ENCODE measurements at regions not wholly inside any gene's neighbourhood (a gene's known extent, or its start where the extent isn't known, plus 50 kb on each side); places are given as distances from the start of the nearest gene placed in this dataset.

DNA sequence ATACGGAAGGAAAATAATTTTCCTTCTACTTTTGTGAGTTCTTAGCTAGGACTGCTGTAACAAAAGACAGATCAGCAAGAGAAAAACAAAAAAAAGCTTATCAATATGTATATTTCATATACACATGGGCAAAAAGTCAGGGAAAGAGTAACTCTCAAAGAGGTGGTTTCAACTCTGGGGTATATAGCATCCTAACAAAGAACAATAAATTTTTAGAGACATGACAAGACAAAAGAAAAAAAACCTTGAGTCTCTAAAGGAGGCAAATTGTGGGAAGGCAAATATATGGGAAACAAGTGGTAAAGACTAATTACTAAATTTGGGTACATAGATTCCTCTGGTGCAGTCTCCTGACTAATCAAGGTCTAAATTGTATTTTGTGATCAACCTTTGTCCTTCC, 93.2 kb downstream of the C5orf15 start:
- TF ChIP-seq CEBPB (IDR thresholded peaks at IDR 0.05) (no peak), NFIC (IDR thresholded peaks at IDR 0.05) (no peak), ZBTB7A (IDR thresholded peaks at IDR 0.05; ENCODE audit: low read depth) (no peak), TEAD4 (IDR thresholded peaks at IDR 0.05) (no peak), EGR1 (IDR thresholded peaks at IDR 0.05) (no peak), CREB1 (IDR thresholded peaks at IDR 0.05; ENCODE audit: low read depth) (no peak), FOXM1 (IDR thresholded peaks at IDR 0.05; ENCODE audit: borderline replicate concordance, low read depth) (no peak), YY1 (IDR thresholded peaks at IDR 0.05; ENCODE audit: low read depth) (no peak), TAF1 (IDR thresholded peaks at IDR 0.05; ENCODE audit: low read depth) (no peak), RAD21 (IDR thresholded peaks at IDR 0.05; ENCODE audit: low read depth) (no peak), TCF12 (IDR thresholded peaks at IDR 0.05; ENCODE audit: low read depth) (no peak), EP300 (IDR thresholded peaks at IDR 0.05; ENCODE audit: borderline replicate concordance) (no peak)
- TF ChIP-seq, protein P1, sequence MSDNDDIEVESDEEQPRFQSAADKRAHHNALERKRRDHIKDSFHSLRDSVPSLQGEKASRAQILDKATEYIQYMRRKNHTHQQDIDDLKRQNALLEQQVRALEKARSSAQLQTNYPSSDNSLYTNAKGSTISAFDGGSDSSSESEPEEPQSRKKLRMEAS (IDR thresholded peaks at IDR 0.05) = no peak
- TF ChIP-seq, protein P2, sequence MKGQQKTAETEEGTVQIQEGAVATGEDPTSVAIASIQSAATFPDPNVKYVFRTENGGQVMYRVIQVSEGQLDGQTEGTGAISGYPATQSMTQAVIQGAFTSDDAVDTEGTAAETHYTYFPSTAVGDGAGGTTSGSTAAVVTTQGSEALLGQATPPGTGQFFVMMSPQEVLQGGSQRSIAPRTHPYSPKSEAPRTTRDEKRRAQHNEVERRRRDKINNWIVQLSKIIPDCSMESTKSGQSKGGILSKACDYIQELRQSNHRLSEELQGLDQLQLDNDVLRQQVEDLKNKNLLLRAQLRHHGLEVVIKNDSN (IDR thresholded peaks at IDR 0.05) = no peak
- TF ChIP-seq, protein P3, sequence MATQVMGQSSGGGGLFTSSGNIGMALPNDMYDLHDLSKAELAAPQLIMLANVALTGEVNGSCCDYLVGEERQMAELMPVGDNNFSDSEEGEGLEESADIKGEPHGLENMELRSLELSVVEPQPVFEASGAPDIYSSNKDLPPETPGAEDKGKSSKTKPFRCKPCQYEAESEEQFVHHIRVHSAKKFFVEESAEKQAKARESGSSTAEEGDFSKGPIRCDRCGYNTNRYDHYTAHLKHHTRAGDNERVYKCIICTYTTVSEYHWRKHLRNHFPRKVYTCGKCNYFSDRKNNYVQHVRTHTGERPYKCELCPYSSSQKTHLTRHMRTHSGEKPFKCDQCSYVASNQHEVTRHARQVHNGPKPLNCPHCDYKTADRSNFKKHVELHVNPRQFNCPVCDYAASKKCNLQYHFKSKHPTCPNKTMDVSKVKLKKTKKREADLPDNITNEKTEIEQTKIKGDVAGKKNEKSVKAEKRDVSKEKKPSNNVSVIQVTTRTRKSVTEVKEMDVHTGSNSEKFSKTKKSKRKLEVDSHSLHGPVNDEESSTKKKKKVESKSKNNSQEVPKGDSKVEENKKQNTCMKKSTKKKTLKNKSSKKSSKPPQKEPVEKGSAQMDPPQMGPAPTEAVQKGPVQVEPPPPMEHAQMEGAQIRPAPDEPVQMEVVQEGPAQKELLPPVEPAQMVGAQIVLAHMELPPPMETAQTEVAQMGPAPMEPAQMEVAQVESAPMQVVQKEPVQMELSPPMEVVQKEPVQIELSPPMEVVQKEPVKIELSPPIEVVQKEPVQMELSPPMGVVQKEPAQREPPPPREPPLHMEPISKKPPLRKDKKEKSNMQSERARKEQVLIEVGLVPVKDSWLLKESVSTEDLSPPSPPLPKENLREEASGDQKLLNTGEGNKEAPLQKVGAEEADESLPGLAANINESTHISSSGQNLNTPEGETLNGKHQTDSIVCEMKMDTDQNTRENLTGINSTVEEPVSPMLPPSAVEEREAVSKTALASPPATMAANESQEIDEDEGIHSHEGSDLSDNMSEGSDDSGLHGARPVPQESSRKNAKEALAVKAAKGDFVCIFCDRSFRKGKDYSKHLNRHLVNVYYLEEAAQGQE (IDR thresholded peaks at IDR 0.05; ENCODE audit: low read depth) = no peak

DNA sequence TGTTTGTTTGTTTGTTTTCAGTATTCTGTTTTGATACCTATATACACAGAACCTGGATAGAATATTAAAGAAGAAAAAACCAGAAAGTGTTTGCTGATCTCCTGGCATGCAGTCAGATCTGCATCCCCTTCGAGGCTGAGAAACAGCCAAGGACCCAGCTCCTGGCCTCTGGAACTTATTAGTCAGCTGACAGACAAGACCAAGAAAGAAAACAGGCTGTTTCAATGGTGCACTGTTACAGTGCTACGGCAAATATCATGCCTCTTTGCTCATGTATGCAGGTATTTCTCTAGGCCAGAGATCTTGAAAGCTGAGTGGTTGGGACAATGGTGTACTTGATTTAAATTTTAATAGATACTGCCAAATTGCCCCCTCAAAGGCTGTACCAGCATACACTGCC, 95.0 kb downstream of the C5orf15 start:
- TF ChIP-seq RAD21 (IDR thresholded peaks at IDR 0.05; ENCODE audit: low read depth) (no peak), ZBTB7A (IDR thresholded peaks at IDR 0.05; ENCODE audit: low read depth) (no peak), TEAD4 (IDR thresholded peaks at IDR 0.05) (no peak), CREB1 (IDR thresholded peaks at IDR 0.05; ENCODE audit: low read depth) (no peak)
- TF ChIP-seq, protein P2 (IDR thresholded peaks at IDR 0.05) = no peak

DNA sequence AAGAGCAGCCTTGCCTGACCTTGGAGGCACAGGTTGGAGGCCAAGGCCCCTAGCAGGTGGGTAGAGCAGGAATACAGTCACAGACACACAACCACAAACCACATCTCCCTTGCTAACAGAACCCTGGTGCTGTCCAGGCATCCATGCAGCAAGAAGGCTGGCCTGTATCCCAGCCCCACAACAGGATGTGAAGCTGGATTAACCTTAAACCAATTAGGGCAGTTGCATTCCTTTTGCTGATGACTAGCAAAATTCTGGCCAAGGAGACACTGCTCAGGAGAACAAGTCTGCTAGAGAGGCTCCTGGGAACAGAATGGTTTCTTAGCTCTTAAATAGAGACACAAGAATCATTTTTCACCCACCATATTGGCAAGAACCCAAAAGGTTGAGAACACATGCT, 97.8 kb downstream of the C5orf15 start:
- TF ChIP-seq EGR1 (IDR thresholded peaks at IDR 0.05) (no peak), TCF12 (IDR thresholded peaks at IDR 0.05; ENCODE audit: low read depth) (no peak), EP300 (IDR thresholded peaks at IDR 0.05; ENCODE audit: borderline replicate concordance) (no peak), TEAD4 (IDR thresholded peaks at IDR 0.05) (no peak), CREB1 (IDR thresholded peaks at IDR 0.05; ENCODE audit: low read depth) (no peak), RAD21 (IDR thresholded peaks at IDR 0.05; ENCODE audit: low read depth) (no peak), ZBTB7A (IDR thresholded peaks at IDR 0.05; ENCODE audit: low read depth) (no peak), CEBPB (IDR thresholded peaks at IDR 0.05) (no peak), YY1 (IDR thresholded peaks at IDR 0.05; ENCODE audit: low read depth) (no peak), NFIC (IDR thresholded peaks at IDR 0.05) (no peak), FOXM1 (IDR thresholded peaks at IDR 0.05; ENCODE audit: borderline replicate concordance, low read depth) (no peak), TAF1 (IDR thresholded peaks at IDR 0.05; ENCODE audit: low read depth) (no peak)
- TF ChIP-seq, protein P2 (IDR thresholded peaks at IDR 0.05) = no peak
- TF ChIP-seq, protein P3 (IDR thresholded peaks at IDR 0.05; ENCODE audit: low read depth) = no peak
- TF ChIP-seq, protein P1 (IDR thresholded peaks at IDR 0.05) = no peak

DNA sequence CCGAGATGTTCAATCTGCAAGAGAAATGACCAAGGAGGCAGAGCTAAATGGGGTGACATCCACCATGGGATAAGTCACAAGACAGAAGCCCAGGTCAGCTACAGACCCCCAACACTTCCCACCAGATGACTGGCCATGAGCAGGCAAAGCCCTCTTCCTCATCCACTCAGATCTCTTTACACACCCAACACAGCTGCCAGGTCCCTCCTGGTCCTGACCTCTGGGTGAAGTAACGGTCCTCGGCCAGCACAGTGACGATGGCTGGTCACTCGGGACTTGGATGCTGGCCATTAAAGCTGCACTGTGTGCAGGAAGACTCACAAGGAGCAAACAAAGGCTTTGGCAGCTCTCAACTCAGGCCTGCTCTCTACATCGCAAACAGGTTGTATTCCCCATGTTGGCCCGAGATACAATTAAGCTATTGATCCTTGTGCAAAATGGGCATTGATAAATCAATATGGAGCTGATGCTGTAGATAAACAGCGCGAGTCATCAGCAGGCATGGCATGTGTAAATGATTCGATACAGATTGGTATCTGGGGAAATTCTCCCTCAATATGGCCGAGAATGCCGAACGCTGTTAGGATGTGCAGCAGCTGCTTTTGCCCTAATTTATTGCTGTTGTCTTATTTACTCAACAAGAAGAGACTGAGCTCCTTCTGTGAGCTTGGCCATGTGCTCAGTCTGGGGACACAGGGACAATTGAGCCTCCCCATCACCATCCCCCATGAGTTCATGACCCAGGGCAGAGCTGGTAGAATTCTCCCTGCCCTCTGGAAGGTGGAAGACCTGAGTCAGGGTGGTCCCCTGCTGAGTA, 98.7 kb downstream of the C5orf15 start:
- TF ChIP-seq EP300 (IDR thresholded peaks at IDR 0.05; ENCODE audit: borderline replicate concordance) (no peak), FOXM1 (IDR thresholded peaks at IDR 0.05; ENCODE audit: borderline replicate concordance, low read depth) (no peak), CREB1 (IDR thresholded peaks at IDR 0.05; ENCODE audit: low read depth) (no peak), TAF1 (IDR thresholded peaks at IDR 0.05; ENCODE audit: low read depth) (no peak)
- TF ChIP-seq, protein P3 (IDR thresholded peaks at IDR 0.05; ENCODE audit: low read depth) = no peak
